ENCODE measurements at regions not wholly inside any gene's neighbourhood (a gene's known extent, or its start where the extent isn't known, plus 50 kb on each side); places are given as distances from the start of the nearest gene placed in this dataset.

DNA sequence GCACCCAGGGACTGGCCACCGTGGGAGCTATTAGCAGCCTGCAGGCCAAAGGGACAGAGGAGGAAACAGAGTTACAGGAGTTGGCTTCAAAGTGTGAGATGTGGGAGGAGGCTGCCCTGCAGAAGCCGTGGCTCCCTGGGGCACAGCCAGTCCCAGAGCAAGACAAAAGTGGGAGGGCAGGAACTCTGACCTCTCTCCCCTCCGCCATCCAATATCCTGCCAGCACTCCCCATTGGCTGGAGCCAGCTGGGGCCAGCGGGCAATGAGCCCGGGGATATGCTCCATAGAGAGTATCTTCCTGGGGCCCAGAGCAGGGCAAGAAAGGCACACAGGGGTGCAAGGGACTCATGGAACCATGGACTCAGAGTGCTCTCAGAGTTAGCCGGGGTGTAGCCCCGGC, 143.1 kb downstream of the INHBB start:
- FAIRE-seq (no peak), DNase-seq (ENCODE audit: insufficient read length, low spot score) (no peak)
- TF ChIP-seq POU2F2 (IDR thresholded peaks at IDR 0.05; ENCODE audit: low read depth, low read length) (no peak), POLR2AphosphoS5 (IDR thresholded peaks at IDR 0.05; ENCODE audit: low read depth, low read length) (no peak), TAF1 (IDR thresholded peaks at IDR 0.05; ENCODE audit: low read depth, low read length) (no peak), PAX5 (IDR thresholded peaks at IDR 0.05; ENCODE audit: insufficient read depth, low read length, severe bottlenecking) (no peak), SPI1 (IDR thresholded peaks at IDR 0.05; ENCODE audit: low read depth, low read length) (no peak), POLR2A (IDR thresholded peaks at IDR 0.05; ENCODE audit: low read depth, low read length) (no peak)

DNA sequence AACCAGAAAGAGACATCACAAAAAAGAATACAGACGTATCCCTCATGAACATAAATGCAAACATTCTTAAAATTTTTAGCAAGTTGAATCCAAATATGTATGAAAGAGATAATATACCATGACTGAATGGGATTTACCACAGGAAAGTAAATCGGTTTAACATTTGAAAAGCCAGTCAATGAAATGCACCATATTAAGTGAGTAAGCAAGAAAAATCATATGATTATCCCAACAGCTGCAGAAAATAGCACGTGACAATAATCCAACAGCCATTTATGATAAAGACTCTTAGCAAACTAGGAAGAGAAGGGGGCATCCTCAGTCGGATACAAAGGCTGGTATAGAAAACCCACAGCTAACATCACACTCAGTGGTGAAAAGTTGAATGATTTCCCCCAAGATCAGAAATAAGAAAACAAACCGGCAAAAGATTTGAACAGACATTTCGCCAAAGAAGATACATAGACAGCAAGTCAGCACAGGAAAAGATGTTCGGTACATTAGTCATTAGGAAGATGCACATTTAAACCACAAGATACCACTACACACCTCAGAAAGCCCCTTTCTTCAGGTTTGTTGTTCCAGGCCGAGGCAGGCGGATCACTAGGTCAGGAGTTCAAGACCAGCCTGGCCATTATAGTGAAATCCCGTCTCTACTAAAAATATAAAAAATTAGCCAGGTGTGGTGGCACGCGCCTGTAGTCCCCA, 144.3 kb downstream of the INHBB start:
- TF ChIP-seq POLR2A (IDR thresholded peaks at IDR 0.05; ENCODE audit: low read depth, low read length) (no peak), PAX5 (IDR thresholded peaks at IDR 0.05; ENCODE audit: insufficient read depth, low read length, severe bottlenecking) (no peak)
- DNase-seq (ENCODE audit: insufficient read length, low spot score) (no peak), FAIRE-seq (no peak)

DNA sequence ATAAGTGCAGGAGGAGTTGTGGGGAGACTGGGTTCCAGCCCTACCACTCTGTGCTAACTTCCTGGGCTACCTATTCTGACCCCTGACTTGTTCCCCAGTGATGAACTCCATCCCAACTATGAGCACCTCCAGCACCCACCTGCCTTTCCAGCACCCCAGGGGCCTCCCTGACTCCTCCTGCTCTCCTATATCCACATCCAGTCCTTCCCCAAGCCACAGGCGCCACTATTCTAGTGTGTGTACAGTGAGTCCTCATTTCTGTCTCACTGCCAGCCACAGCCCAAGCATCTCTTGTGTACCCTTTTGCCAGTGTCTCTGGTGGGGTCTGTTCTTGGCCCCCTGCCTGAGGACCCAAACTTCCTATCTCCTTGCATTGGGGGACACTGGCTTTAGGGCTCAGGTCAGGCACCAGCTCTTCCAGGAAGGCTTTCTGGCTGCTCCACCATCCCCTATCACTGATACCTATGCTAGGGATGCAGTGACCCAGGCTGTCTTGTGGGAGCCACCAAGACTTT, 145.2 kb downstream of the INHBB start:
- FAIRE-seq (no peak), DNase-seq (ENCODE audit: insufficient read length, low spot score) (no peak)
- TF ChIP-seq POLR2A (IDR thresholded peaks at IDR 0.05; ENCODE audit: low read depth, low read length) (no peak), PAX5 (IDR thresholded peaks at IDR 0.05; ENCODE audit: insufficient read depth, low read length, severe bottlenecking) (no peak)

DNA sequence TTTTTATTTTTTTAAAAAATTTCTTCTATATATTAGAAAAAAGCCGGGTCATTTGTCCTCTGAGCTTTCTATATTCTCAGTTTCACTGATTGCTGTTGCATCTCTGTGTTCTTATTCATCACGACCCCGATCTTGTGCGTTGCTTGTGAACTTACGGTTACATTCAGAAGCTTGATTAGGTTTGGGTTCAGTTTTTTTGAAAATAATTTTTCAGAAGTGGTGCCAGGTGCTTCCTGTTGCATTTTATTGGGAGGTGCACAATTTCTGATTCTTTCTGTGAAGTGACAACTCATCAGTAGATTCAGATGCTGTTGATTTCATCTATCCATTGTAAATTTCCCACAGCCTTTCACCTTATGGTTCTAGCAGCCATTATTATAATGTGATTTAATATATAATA, 147.3 kb downstream of the INHBB start:
- DNase-seq (ENCODE audit: insufficient read length, low spot score) (no peak), FAIRE-seq (no peak)
- TF ChIP-seq POU2F2 (IDR thresholded peaks at IDR 0.05; ENCODE audit: low read depth, low read length) (no peak), SPI1 (IDR thresholded peaks at IDR 0.05; ENCODE audit: low read depth, low read length) (no peak), TAF1 (IDR thresholded peaks at IDR 0.05; ENCODE audit: low read depth, low read length) (no peak), POLR2AphosphoS5 (IDR thresholded peaks at IDR 0.05; ENCODE audit: low read depth, low read length) (no peak), PAX5 (IDR thresholded peaks at IDR 0.05; ENCODE audit: insufficient read depth, low read length, severe bottlenecking) (no peak), POLR2A (IDR thresholded peaks at IDR 0.05; ENCODE audit: low read depth, low read length) (no peak)

DNA sequence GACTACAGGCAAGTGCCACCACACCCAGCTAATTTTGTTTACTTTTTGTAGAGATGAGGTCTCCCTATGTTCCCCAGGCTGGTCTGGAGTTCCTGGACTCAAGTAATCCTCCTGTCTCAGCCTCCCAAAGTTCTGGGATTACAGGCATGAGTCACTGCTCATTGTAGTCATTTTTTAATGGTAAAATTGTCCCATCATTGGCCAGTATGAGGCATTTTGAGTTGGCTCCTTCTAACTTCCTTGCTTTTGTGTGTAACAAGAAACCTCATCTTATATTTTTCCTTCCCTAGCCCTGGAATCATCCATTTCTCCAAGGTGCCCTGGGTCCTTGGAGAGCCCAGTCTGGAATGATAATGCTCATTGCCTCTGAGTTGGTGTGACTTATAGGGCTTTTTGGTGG, 148.5 kb downstream of the INHBB start:
- TF ChIP-seq POLR2A (IDR thresholded peaks at IDR 0.05; ENCODE audit: low read depth, low read length) (no peak), POU2F2 (IDR thresholded peaks at IDR 0.05; ENCODE audit: low read depth, low read length) (no peak), TAF1 (IDR thresholded peaks at IDR 0.05; ENCODE audit: low read depth, low read length) (no peak), POLR2AphosphoS5 (IDR thresholded peaks at IDR 0.05; ENCODE audit: low read depth, low read length) (no peak), SPI1 (IDR thresholded peaks at IDR 0.05; ENCODE audit: low read depth, low read length) (no peak), PAX5 (IDR thresholded peaks at IDR 0.05; ENCODE audit: insufficient read depth, low read length, severe bottlenecking) (no peak)
- DNase-seq (ENCODE audit: insufficient read length, low spot score) = no peak
- no peak for FAIRE-seq

DNA sequence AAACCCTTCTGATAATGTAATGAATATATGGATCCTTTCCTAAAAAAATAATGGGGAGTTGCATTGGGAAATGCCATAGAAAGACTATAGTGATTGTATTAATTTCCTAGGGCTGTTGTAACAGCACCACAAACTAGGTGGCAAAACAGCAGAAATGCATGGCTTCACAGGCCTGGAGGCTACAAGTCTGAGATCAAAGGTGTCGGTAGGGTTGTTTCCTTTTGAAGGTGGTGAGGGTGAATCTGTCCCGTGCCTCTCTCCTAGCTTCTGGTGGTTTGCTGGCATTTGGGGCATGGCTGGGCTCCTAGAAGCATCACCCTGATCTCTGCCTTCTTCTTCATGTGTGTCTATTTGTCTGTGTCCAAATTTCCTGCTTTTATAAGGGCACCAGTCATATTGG, 149.7 kb downstream of the INHBB start:
- FAIRE-seq = no peak
- DNase-seq (ENCODE audit: insufficient read length, low spot score) = no peak
- TF ChIP-seq POLR2A (IDR thresholded peaks at IDR 0.05; ENCODE audit: low read depth, low read length) (no peak), SPI1 (IDR thresholded peaks at IDR 0.05; ENCODE audit: low read depth, low read length) (no peak)

GRCh38 chr2:120496235-120496634, 150.3 kb downstream of the INHBB start:
- DNase-seq (ENCODE audit: insufficient read length, low spot score) = no peak
- FAIRE-seq = no peak
- TF ChIP-seq TAF1 (IDR thresholded peaks at IDR 0.05; ENCODE audit: low read depth, low read length) (no peak), PAX5 (IDR thresholded peaks at IDR 0.05; ENCODE audit: insufficient read depth, low read length, severe bottlenecking) (no peak), POLR2AphosphoS5 (IDR thresholded peaks at IDR 0.05; ENCODE audit: low read depth, low read length) (no peak), POU2F2 (IDR thresholded peaks at IDR 0.05; ENCODE audit: low read depth, low read length) (no peak), POLR2A (IDR thresholded peaks at IDR 0.05; ENCODE audit: low read depth, low read length) (no peak), SPI1 (IDR thresholded peaks at IDR 0.05; ENCODE audit: low read depth, low read length) (no peak)

DNA sequence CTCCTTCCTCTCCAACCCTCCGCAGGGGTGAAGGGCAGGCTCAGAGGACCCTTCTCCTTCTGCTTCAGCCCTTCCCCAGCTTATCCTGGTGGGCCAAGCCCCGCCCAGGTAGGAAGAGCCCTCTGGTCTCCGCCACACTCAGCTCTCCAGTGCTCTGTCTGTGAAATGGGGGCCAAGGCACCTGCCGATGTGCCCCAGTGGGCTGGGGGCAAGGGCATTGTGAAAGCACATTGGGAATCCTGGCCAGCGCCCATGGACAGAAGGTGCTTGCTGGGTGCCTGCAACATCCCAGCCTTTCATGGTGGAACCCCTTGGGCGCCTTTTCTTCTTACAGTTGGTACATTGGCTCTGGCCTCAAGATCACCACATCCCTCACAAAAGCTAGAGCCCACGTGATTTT, 150.8 kb downstream of the INHBB start:
- FAIRE-seq = no peak
- no peak for DNase-seq (ENCODE audit: insufficient read length, low spot score)
- TF ChIP-seq POU2F2 (IDR thresholded peaks at IDR 0.05; ENCODE audit: low read depth, low read length) = no peak
- no peak for TF ChIP-seq POLR2A (IDR thresholded peaks at IDR 0.05; ENCODE audit: low read depth, low read length)
- no peak for TF ChIP-seq POLR2AphosphoS5 (IDR thresholded peaks at IDR 0.05; ENCODE audit: low read depth, low read length)
- no peak for TF ChIP-seq TAF1 (IDR thresholded peaks at IDR 0.05; ENCODE audit: low read depth, low read length)
- no peak for TF ChIP-seq SPI1 (IDR thresholded peaks at IDR 0.05; ENCODE audit: low read depth, low read length)
- TF ChIP-seq PAX5 (IDR thresholded peaks at IDR 0.05; ENCODE audit: insufficient read depth, low read length, severe bottlenecking) = no peak

- TF ChIP-seq POU2F2 (IDR thresholded peaks at IDR 0.05; ENCODE audit: low read depth, low read length) = no peak
- TF ChIP-seq POLR2A (IDR thresholded peaks at IDR 0.05; ENCODE audit: low read depth, low read length) = no peak
- no peak for TF ChIP-seq SPI1 (IDR thresholded peaks at IDR 0.05; ENCODE audit: low read depth, low read length)
- TF ChIP-seq TAF1 (IDR thresholded peaks at IDR 0.05; ENCODE audit: low read depth, low read length) = no peak
- no peak for TF ChIP-seq PAX5 (IDR thresholded peaks at IDR 0.05; ENCODE audit: insufficient read depth, low read length, severe bottlenecking)
Measured at GRCh38 chr2:120497261-120497977, 151.5 kb downstream of the INHBB start.

GRCh38 chr2:120498121-120498520, 152.2 kb downstream of the INHBB start:
- DNase-seq (ENCODE audit: insufficient read length, low spot score) (no peak), FAIRE-seq (no peak)
- TF ChIP-seq POLR2A (IDR thresholded peaks at IDR 0.05; ENCODE audit: low read depth, low read length) (no peak), POLR2AphosphoS5 (IDR thresholded peaks at IDR 0.05; ENCODE audit: low read depth, low read length) (no peak), PAX5 (IDR thresholded peaks at IDR 0.05; ENCODE audit: insufficient read depth, low read length, severe bottlenecking) (no peak), SPI1 (IDR thresholded peaks at IDR 0.05; ENCODE audit: low read depth, low read length) (no peak), POU2F2 (IDR thresholded peaks at IDR 0.05; ENCODE audit: low read depth, low read length) (no peak), TAF1 (IDR thresholded peaks at IDR 0.05; ENCODE audit: low read depth, low read length) (no peak)

More at GRCh38 chr2:120497261-120497977, 151.5 kb downstream of the INHBB start:
- DNase-seq (ENCODE audit: insufficient read length, low spot score) = no peak
- FAIRE-seq = no peak

Measured in GM12891 (cell line).